ENCODE measurements at regions not wholly inside any gene's neighbourhood (a gene's known extent, or its start where the extent isn't known, plus 50 kb on each side); places are given as distances from the start of the nearest gene placed in this dataset.
"Not testable (repeated sequence)": the region's sequence is repeated elsewhere in the genome, so short reads cannot be mapped to it uniquely, and the experiment has no call there.

- ChIA-PET CTCF (no interaction called here), POLR2A (no interaction called here)
- no peak for TF ChIP-seq CTCF (IDR thresholded peaks at IDR 0.05; ENCODE audit: insufficient read depth, low read depth, low read length)
- H3K36me3 ChIP-seq (ENCODE audit: control insufficient read depth, insufficient read depth, low read length) = no peaks in the 10 kb centered on the region
- no peak overlapping the region for H3K4me3 ChIP-seq (ENCODE audit: low read depth, low read length)
- no peaks in the 10 kb centered on the region for H3K27me3 ChIP-seq (ENCODE audit: control insufficient read depth, insufficient read depth, low read length)
- DNase-seq (ENCODE audit: low read depth) = no peak
Observed at GRCh38 chrX:26558719-26559386, 342.9 kb downstream of the MAGEB5 start.

DNA sequence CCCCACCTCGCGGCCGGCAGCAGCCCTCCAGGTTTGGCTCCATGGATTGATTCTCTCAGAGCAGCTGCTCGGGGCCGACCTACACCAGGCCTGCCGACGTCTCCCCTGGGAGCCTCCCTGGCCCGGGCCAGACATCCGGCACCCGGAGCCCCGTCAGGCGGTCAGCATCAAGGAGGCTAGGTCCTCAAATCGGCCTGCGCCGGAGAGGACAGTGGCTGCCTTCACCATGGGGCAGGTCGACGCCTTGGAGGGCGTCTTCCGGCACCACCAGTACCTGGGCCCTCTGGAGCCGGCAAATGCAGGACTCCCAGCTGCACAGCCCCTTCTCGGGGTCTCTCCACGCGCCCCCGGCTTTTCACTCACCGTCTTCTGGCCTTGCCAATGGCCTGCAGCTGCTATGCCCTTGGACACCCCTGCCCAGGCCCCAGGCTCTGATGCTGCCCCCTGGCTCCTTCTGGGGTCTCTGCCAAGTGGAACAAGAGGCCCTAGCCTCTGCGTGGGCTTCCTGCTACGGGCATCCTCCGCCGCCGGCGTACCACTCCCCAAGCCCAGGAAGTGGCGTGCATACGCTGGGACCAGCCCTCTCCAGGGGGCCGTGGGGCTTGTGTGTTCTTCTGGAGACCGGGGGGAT, 341.8 kb downstream of the MAGEB5 start:
- POLR2A ChIA-PET = no interaction called here

DNA sequence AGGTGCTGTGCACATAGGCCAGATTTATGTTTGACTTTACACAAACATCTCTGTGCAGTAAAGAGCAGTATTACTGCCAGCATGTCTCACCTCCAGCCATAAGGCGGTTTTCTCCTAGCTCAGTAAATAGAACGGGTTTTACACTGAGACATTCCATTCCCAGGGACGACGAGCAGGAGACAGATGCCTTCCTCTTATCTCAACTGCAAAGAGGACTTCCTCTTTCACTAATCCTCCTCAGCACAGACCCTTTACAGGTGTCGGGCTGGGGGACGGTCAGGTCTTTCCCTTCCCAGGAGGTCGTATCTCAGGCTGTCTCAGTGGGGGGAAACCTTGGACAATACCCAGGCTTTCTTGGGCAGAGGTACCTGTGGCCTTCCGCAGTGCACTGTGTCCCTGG, 309.8 kb downstream of the MAGEB5 start:
- H3K27me3 ChIP-seq (ENCODE audit: control insufficient read depth, insufficient read depth, low read length); DNase-seq (ENCODE audit: low read depth); H3K4me3 ChIP-seq (ENCODE audit: low read depth, low read length); POLR2A ChIA-PET; CTCF ChIA-PET; H3K36me3 ChIP-seq (ENCODE audit: control insufficient read depth, insufficient read depth, low read length): not testable (repeated sequence)

More for the DNA sequence above, 341.8 kb downstream of the MAGEB5 start:
- H3K36me3 ChIP-seq (ENCODE audit: control insufficient read depth, insufficient read depth, low read length) = no peaks in the 10 kb centered on the region
- CTCF ChIA-PET = no interaction called here
- H3K4me3 ChIP-seq (ENCODE audit: low read depth, low read length) = no peak overlapping the region
- no peaks in the 10 kb centered on the region for H3K27me3 ChIP-seq (ENCODE audit: control insufficient read depth, insufficient read depth, low read length)
- TF ChIP-seq CTCF (IDR thresholded peaks at IDR 0.05; ENCODE audit: insufficient read depth, low read depth, low read length) = no peak
- DNase-seq (ENCODE audit: low read depth) = no peak

DNA sequence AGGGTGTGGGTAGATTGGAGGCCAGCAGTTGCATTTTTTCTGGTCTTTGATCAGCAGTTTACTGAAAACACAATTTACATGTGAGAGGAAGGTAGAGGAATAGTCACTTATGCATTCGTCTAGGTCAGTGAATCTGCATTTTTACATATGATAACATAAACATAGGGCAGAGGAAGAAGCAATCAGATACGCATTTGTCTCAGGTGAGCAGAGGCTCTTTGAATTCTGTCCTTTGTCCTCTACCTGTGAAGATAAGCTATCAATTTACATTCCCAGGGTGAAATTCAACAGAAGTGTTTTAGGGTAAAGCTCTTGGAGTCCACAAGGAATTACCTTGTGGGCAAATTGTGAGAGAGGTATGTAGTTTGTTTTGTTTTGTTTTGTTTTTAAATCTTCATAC, 306.5 kb downstream of the MAGEB5 start:
- CTCF ChIA-PET = no interaction called here
- POLR2A ChIA-PET = no interaction called here

GRCh38 chrX:26511589-26512363, 295.8 kb downstream of the MAGEB5 start:
- Histone ChIP-seq H3K4me3 (ENCODE audit: low read depth, low read length) (no peak overlapping the region), H3K36me3 (ENCODE audit: control insufficient read depth, insufficient read depth, low read length) (no peaks in the 10 kb centered on the region), H3K27me3 (ENCODE audit: control insufficient read depth, insufficient read depth, low read length) (no peaks in the 10 kb centered on the region)
- no peak for TF ChIP-seq CTCF (IDR thresholded peaks at IDR 0.05; ENCODE audit: insufficient read depth, low read depth, low read length)
- ChIA-PET POLR2A (no interaction called here), CTCF (no interaction called here)
- DNase-seq (ENCODE audit: low read depth) = no peak

More for the DNA sequence above, 306.5 kb downstream of the MAGEB5 start:
- TF ChIP-seq CTCF (IDR thresholded peaks at IDR 0.05; ENCODE audit: insufficient read depth, low read depth, low read length) = no peak
- DNase-seq (ENCODE audit: low read depth) = no peak
- Histone ChIP-seq H3K4me3 (ENCODE audit: low read depth, low read length) (no peak overlapping the region), H3K36me3 (ENCODE audit: control insufficient read depth, insufficient read depth, low read length) (no peaks in the 10 kb centered on the region), H3K27me3 (ENCODE audit: control insufficient read depth, insufficient read depth, low read length) (no peaks in the 10 kb centered on the region)

Measured in BJ (cell line).